Activated B cell treated with CpG ODN at 0.5 μM for 24 hours (primary cell): ENCODE measurements at regions not wholly inside any gene's neighbourhood (a gene's known extent, or its start where the extent isn't known, plus 50 kb on each side); places are given as distances from the start of the nearest gene placed in this dataset.

Experiments used
- ATAC-seq: fragments of 200-7000 bp; cut with Tn5 transposase; one replicate; pipeline ENCODE4 v1.10.0; 2021; ENCODE audit warnings: low read depth, mild to moderate bottlenecking, moderate library complexity
- CTCF ChIA-PET: fragments of 350-600 bp; sonication (Branson Sonifier 250); formaldehyde crosslinking; loops from one replicate; lab custom pipeline; 2021; ENCODE audit warnings: antibody characterized with exemption; lab: Charles Lee
- POLR2A ChIA-PET: fragments of 350-600 bp; sonication (Branson Sonifier 250); formaldehyde crosslinking; loops from one replicate; lab custom pipeline; 2021; ENCODE audit warnings: antibody characterized with exemption; lab: Charles Lee
- DNase-seq: peaks from one replicate; pipeline ENCODE4 v3.0.0; 2022
- H3K27ac Mint-ChIP-seq: one replicate; pipeline ENCODE4 v1.8.0; 2020; ENCODE audit warnings: mixed read lengths
- H3K27me3 Mint-ChIP-seq: one replicate; pipeline ENCODE4 v1.8.0; 2021; ENCODE audit warnings: mixed read lengths
- H3K36me3 Mint-ChIP-seq: one replicate; pipeline ENCODE4 v1.8.0; 2021; ENCODE audit warnings: low read depth, mixed read lengths
- H3K4me1 Mint-ChIP-seq: one replicate; pipeline ENCODE4 v1.8.0; 2021; ENCODE audit warnings: mixed read lengths
- H3K4me3 Mint-ChIP-seq: one replicate; pipeline ENCODE4 v1.8.0; 2020; ENCODE audit warnings: mild to moderate bottlenecking, mixed read lengths
- H3K9me3 Mint-ChIP-seq: one replicate; pipeline ENCODE4 v1.8.0; 2020; ENCODE audit warnings: mixed read lengths
- intact Hi-C: fragments of 100-400 bp; cut with micrococcal nuclease; formaldehyde crosslinking; loops from one replicate; pipeline ENCODE4 v1.15.1; 2024
- TF ChIP-seq, protein P1 (sequence below): fragments of 200-600 bp; IDR thresholded peaks from one replicate; pipeline ENCODE4 v1.8.0; 2022; ENCODE audit warnings: antibody characterized with exemption, mild to moderate bottlenecking

DNA sequence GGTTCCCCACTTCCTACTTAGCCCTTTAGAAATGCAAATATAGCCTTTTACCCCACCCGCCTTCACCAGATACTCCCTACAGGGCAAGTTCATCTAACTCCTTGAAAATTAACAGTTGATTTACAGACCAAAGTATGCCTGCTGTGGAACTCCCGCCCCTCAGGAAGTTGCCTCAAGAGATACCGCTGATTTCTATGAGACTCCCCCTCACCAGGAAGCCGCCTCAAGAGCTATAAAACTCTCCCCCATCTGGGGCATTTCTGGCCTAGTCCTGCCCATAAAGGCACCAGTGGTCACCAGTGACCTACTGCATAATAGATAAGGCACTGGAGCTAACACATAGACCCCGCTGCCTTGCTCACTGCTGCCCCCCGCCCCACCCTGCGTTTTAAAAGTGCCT lies 201.7 kb upstream of the UBL3 start:
- Mint-ChIP-seq H3K27me3 (peaks cover 14% of the 10 kb centered on the region), H3K4me1 (peaks cover 6% of the 10 kb centered on the region), H3K9me3 (no peaks in the 10 kb centered on the region), H3K27ac (no peak overlapping the region), H3K36me3 (no peaks in the 10 kb centered on the region), H3K4me3 (no peak overlapping the region)
- ATAC-seq: no peak
- no peak for DNase-seq
- CTCF ChIA-PET: no interaction called here
- TF ChIP-seq, protein P1, sequence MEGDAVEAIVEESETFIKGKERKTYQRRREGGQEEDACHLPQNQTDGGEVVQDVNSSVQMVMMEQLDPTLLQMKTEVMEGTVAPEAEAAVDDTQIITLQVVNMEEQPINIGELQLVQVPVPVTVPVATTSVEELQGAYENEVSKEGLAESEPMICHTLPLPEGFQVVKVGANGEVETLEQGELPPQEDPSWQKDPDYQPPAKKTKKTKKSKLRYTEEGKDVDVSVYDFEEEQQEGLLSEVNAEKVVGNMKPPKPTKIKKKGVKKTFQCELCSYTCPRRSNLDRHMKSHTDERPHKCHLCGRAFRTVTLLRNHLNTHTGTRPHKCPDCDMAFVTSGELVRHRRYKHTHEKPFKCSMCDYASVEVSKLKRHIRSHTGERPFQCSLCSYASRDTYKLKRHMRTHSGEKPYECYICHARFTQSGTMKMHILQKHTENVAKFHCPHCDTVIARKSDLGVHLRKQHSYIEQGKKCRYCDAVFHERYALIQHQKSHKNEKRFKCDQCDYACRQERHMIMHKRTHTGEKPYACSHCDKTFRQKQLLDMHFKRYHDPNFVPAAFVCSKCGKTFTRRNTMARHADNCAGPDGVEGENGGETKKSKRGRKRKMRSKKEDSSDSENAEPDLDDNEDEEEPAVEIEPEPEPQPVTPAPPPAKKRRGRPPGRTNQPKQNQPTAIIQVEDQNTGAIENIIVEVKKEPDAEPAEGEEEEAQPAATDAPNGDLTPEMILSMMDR: no peak
- intact Hi-C loops: no loop called here
- POLR2A ChIA-PET: no interaction called here

DNA sequence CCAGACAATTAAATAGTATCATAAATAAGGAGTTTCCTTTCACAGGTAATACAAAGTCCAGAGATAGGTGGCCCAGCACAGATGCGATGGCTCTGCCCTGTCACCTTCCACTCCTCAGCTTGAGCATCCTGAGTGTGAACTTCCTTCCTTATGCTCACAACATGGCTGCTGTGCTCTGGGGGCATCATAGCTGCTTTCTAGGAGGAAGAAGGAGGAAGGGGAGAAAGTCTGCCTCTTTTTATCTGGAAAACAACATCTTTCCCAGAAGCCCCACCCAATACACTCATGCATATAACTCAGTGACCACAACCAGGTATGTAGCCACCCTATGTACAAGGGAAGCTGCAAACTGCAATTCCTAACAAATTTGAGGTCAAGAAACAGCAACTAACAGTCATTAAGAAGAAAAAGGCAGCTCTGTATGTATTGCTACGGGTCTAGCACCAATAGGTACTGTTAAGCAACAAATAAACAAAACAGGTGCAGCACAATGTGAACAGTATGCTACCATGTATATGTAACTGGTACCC lies 201.2 kb upstream of the UBL3 start:
- peaks cover 6% of the 10 kb centered on the region for H3K4me1 Mint-ChIP-seq
- H3K27me3 Mint-ChIP-seq: peaks cover 14% of the 10 kb centered on the region
- POLR2A ChIA-PET: no interaction called here
- no peaks in the 10 kb centered on the region for H3K36me3 Mint-ChIP-seq
- CTCF ChIA-PET: no interaction called here
- TF ChIP-seq, protein P1: no peak
- no peak overlapping the region for H3K27ac Mint-ChIP-seq
- no peak for ATAC-seq
- H3K9me3 Mint-ChIP-seq: no peaks in the 10 kb centered on the region
- no peak overlapping the region for H3K4me3 Mint-ChIP-seq
- no peak for DNase-seq
- intact Hi-C loops: no loop called here

DNA sequence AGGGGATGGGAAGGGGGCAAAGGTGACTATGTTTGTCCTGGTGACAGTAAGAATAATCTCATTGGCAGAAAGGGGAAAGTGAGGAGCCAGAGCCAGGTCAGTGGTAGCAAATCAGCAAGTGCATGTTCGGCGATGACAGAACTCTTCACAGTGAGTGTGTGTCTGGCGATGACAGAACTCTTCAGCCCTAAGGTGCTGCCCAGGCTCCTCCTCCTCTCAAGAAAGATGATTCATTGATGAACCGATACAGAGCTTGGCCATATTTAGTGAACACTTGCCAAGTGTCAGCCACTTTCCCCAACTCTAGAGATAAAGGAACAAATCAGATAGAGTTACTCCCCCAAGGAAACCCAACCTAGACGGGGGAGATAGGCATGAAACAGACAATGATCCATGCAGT lies 199.3 kb upstream of the UBL3 start:
- POLR2A ChIA-PET: no interaction called here
- CTCF ChIA-PET: no interaction called here
- H3K9me3 Mint-ChIP-seq: no peaks in the 10 kb centered on the region
- no peak overlapping the region for H3K27ac Mint-ChIP-seq
- H3K4me1 Mint-ChIP-seq: peaks cover 6% of the 10 kb centered on the region
- H3K36me3 Mint-ChIP-seq: no peaks in the 10 kb centered on the region
- intact Hi-C loops: no loop called here
- TF ChIP-seq, protein P1: no peak
- no peak overlapping the region for H3K4me3 Mint-ChIP-seq
- DNase-seq (no peak), ATAC-seq (no peak)
- peaks cover 9% of the 10 kb centered on the region for H3K27me3 Mint-ChIP-seq

DNA sequence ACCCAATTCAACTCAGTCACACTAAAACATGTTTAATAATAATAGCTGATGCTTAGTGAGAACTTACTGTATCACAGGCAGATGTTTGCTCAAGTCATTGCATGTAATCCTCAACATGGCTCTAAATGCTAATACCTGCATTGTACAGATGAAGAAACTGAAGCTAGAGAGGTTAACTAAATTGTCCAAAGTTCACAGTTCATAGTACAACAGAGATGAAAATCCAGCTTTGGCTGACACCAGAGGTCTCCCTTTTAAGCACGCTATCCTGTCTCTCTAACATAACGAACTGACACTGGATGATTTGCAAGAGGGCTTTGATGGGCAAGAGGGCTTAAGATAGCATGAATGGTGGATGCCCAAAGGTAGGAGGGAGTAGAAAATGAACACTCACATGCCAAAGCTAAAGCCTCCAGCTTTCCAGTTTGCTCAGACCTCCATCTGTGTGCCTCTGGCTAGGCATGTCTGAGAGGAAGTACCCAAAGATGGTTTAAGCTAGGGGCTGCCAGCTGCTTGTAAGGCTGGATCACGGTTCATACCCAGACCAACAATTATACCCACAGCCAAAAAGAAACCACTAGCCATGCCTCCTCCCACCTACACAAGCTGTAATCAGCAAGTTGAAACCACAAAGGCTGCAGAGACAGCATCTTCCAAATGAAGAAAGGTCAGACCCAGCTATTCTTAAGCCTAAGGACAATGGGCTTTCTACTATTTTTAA lies 196.9 kb upstream of the UBL3 start:
- no peak for ATAC-seq

More for the DNA sequence above, 196.9 kb upstream of the UBL3 start:
- POLR2A ChIA-PET: no interaction called here
- DNase-seq: no peak
- no peaks in the 10 kb centered on the region for H3K9me3 Mint-ChIP-seq
- TF ChIP-seq, protein P1: no peak
- H3K36me3 Mint-ChIP-seq: no peaks in the 10 kb centered on the region
- intact Hi-C loops: no loop called here
- H3K27me3 Mint-ChIP-seq: peaks cover 4% of the 10 kb centered on the region
- H3K27ac Mint-ChIP-seq: no peak overlapping the region
- CTCF ChIA-PET: no interaction called here
- H3K4me3 Mint-ChIP-seq: no peak overlapping the region
- peaks cover 4% of the 10 kb centered on the region for H3K4me1 Mint-ChIP-seq
